Subcutaneous abdominal adipose tissue (tissue), 5 donors: ENCODE measurements at regions not wholly inside any gene's neighbourhood (a gene's known extent, or its start where the extent isn't known, plus 50 kb on each side); places are given as distances from the start of the nearest gene placed in this dataset.

Experiments
- H3K27ac ChIP-seq: one replicate; pipeline ENCODE4 v1.7.0; 2013; ENCODE audit warnings: low read depth, mild to moderate bottlenecking, inconsistent platforms, low read length, moderate library complexity
- H3K27me3 ChIP-seq, 5 donors: one replicate each; pipeline ENCODE4 v1.7.0; 2013; ENCODE audit warnings: low read length in 5 of 5, inconsistent platforms in 1 of 5; ENCODE audit not compliant: control insufficient read depth in 5 of 5, insufficient read depth in 4 of 5
- H3K36me3 ChIP-seq, 5 donors: one replicate each; pipeline ENCODE4 v1.7.0; 2013; ENCODE audit warnings: low read length in 5 of 5; ENCODE audit not compliant: control insufficient read depth in 5 of 5, insufficient read depth in 5 of 5
- H3K4me1 ChIP-seq, 5 donors: one replicate each; pipeline ENCODE4 v1.7.0; 2013; ENCODE audit warnings: low read length in 5 of 5, mild to moderate bottlenecking in 3 of 5, moderate library complexity in 1 of 5; ENCODE audit not compliant: control insufficient read depth in 5 of 5, insufficient read depth in 5 of 5
- H3K4me3 ChIP-seq, 5 donors: one replicate each; pipeline ENCODE4 v1.7.0; 2013; ENCODE audit warnings: low read length in 5 of 5, low read depth in 1 of 5
- H3K9ac ChIP-seq, 5 donors: one replicate each; pipeline ENCODE4 v1.7.0; 2013; ENCODE audit warnings: low read length in 5 of 5, mild to moderate bottlenecking in 4 of 5, moderate library complexity in 3 of 5
- H3K9me3 ChIP-seq, 5 donors: one replicate each; pipeline ENCODE4 v1.7.0; 2013; ENCODE audit warnings: low read length in 5 of 5; ENCODE audit not compliant: control insufficient read depth in 5 of 5
- donor health status: healthy.
- donor health status: healthy.
- donor health status: healthy.
- donor health status: healthy.
- donor health status: healthy.

DNA sequence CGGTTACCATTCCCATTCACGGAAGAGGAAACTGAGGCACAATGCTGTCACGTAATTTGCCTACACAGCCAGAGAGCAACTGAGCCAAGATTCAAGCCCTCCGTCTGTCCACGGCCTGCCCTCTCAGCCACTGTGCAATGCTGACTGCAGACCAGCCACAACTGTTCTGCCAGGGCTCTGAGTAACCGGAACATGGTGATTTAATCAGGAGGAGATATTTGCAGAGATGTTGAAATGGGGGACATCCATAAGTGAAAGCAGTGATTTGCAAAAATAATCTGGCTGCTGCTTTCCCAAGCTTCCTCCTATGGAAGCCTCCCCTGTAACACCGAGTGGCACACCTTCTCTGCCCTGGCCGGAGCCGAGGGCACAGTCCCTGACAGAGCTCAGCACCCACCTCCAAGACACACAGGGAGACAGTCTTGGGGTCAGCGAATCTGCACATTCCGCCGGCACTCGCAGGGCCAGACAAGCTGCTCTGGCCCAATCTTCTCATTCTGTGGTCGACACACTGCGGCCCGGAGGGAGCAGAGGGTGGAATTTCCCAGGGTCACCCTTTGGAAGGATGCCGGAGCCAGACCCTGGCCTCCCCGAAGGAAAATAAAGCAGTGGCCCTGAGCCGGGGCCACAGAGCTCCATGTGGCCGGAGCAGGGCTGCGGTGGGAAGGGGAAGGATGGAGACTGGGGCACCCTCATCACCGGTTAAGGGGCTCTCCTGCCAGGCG, 158.2 kb upstream of the DIO3 start:
- Histone ChIP-seq H3K9me3 (no peaks in the 10 kb centered on the region), H3K9ac (no peak overlapping the region), H3K36me3 (no peaks in the 10 kb centered on the region), H3K27ac (no peak overlapping the region), H3K4me3 (no peak overlapping the region), H3K4me1 (peaks cover 0 to 44% (median 35%) of the 10 kb centered on the region in 5 donors), H3K27me3 (peaks cover 0 to 8% (median 0%) of the 10 kb centered on the region in 5 donors)

DNA sequence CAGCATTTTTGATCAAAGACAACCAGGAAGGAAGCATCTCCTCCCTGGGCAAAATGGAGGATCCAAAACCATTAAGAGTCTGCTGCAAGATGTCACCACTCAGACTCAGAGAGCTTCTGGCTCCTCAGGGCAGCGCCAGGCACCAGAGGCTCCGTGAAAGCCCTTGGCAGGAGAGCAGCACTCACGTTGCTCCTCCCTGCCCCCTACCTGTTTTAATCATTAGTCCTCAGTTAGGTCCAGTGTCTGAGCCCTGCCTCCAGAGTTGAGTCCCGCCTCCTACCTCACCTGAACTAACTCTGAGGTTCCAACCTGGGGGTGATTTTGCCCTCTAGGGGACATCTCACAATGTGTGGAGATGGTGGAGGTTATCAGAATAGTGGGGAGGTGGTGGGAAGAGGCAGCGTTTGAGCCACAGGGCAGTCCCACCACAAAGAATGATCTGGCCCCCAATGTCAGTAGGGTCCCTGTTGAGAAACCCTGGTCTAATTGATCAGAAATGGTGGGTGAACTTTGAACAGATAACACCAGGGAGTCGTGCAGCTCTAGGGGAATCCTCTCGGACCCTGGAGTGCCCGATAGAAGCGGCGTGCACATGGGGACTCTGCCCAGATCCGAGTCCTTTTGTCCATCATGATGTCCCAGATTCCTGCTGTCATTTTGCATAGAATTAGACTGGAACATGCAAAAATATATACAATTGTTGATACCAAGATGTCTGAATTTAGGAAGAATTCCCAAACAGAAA, 156.7 kb upstream of the DIO3 start:
- Histone ChIP-seq H3K27ac (peak overlapping the region; percentile 32), H3K4me1 (peaks cover 0 to 54% (median 45%) of the 10 kb centered on the region in 5 donors), H3K27me3 (peaks cover 0 to 8% (median 0%) of the 10 kb centered on the region in 5 donors), H3K36me3 (no peaks in the 10 kb centered on the region), H3K9me3 (no peaks in the 10 kb centered on the region), H3K4me3 (no peak overlapping the region), H3K9ac (no peak overlapping the region)

DNA sequence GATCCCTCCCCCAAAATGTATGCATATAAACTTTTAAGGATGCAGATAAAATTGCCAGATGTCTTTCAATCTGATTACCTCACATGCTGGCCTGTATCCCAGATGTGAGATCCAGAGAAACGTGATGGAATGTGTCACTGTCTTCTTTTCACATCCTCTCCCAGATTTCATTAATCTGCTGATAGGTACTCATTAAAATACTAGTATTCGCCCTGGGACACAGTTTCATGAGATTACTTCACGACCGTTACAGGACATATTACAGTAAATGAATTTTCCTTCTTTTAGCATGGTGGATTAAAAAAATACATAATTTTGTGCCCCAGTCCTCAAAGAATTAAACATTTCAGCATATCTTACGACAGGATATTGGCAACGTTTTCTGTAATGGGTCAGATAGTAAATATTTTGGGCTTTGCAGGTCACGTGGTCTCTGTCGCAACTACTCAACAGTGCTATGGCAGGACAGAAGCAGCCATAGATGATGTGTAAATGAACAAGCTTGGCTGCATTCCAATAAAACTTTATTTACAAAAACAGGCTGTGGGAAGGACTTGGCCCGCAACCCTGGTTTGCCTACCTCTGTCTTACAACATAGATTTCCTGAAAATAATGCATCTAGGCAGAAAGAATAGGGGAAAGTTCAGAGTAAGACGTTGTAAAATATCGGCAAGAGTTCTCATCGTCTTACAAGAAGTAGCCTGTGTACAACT, 156.0 kb upstream of the DIO3 start:
- Histone ChIP-seq H3K36me3 (no peaks in the 10 kb centered on the region), H3K27me3 (peaks cover 0 to 5% (median 0%) of the 10 kb centered on the region in 5 donors), H3K27ac (peak overlapping the region; percentile 76), H3K9ac (peak overlapping the region in 1 of 5 donors; percentile 47), H3K4me3 (peak overlapping the region in 3 of 5 donors; percentile 28 to 37 (median 32)), H3K9me3 (no peaks in the 10 kb centered on the region), H3K4me1 (peaks cover 0 to 52% (median 45%) of the 10 kb centered on the region in 5 donors)

DNA sequence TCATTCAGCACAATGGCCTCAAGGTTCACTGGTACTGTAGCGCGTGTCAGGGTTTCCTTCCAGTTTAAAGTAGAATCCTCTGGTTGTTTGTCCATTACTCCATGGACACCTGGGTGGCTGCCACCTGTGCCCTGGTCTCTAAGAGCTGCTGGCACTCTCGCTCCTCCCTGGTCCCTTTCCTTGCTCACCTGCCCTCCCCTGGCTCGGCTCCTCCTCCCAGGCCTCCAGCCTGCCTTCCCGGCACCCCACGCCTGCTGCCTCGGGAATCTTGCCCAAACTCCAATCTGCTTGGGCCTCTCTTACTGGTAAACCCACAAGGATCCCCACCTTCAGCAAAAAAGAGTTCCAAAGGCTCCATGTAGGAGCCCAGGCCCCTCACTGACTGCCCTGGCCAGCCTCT, 154.4 kb upstream of the DIO3 start:
- no peak overlapping the region for H3K9ac ChIP-seq
- no peak overlapping the region for H3K4me3 ChIP-seq
- H3K4me1 ChIP-seq, result peaks cover 0 to 47% (median 39%) of the 10 kb centered on the region in 5 donors
- H3K27me3 ChIP-seq, result peaks cover 0 to 4% (median 0%) of the 10 kb centered on the region in 5 donors
- H3K27ac ChIP-seq, result no peak overlapping the region
- H3K36me3 ChIP-seq, result no peaks in the 10 kb centered on the region
- H3K9me3 ChIP-seq, result no peaks in the 10 kb centered on the region

DNA sequence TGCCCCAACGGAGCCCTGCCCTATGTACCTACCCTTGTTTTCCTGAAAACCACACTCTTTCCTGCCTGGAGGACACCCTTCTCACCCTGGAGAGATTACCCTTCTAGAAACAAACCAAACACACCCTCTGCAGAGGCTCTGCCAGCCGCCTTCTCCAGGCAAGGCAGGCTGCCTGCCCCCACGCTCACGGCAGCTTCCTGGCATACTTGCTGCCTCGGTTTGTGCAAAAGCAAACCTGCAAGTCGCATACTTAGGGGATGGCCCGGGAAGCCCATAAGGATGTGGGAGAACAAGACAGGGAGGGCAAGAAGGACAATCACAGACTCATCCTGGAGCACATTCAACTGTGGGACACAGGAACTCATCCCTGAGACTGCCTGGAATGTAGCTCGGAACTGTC, 154.0 kb upstream of the DIO3 start:
- Histone ChIP-seq H3K27me3 (peaks cover 0 to 4% (median 0%) of the 10 kb centered on the region in 5 donors), H3K4me3 (no peak overlapping the region), H3K27ac (no peak overlapping the region)

DNA sequence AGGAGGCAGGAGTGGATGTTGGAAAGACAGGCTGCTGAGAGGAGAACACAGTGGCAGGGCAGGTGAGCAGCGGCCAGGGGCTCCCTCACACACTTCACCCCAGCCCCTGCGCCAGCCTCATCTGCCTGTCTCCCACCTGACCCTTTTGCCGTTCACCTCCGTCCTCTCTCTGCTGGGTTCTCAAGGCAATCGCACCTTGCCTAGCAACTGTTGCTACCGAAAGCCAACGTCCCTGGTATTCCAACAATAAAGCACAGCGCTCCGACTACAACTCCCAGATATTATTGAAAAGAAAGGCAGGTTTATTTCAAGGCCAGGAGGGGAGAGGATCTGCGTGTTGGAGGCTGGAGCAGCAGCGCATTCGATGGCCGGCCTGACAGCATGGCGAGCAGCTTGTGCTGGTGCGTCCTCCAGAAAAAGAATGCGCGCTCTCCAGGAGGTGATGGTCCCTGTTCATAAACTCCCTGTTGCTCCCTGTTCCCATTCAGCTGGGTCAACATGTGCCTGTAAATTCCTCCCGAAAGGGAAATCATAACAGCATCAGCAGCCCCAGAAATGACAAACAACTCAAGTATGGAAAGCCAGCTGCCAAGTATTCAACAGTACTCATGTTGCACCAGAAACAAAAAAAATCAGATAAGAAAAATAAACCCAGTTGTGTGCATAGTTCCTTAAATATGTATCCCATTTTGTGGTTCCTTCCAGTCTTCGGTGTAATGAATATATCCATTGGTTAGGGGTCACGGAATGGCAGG, 153.0 kb upstream of the DIO3 start:
- no peak overlapping the region for H3K27ac ChIP-seq
- H3K4me1 ChIP-seq, result peaks cover 0 to 47% (median 39%) of the 10 kb centered on the region in 5 donors
- no peak overlapping the region for H3K9ac ChIP-seq
- peaks cover 0 to 4% (median 0%) of the 10 kb centered on the region in 5 donors for H3K27me3 ChIP-seq
- H3K4me3 ChIP-seq, result no peak overlapping the region
- H3K36me3 ChIP-seq, result no peaks in the 10 kb centered on the region
- no peaks in the 10 kb centered on the region for H3K9me3 ChIP-seq

More for the DNA sequence above, 154.0 kb upstream of the DIO3 start:
- Histone ChIP-seq H3K9ac (no peak overlapping the region), H3K36me3 (no peaks in the 10 kb centered on the region), H3K4me1 (peaks cover 0 to 47% (median 39%) of the 10 kb centered on the region in 5 donors), H3K9me3 (no peaks in the 10 kb centered on the region)

DNA sequence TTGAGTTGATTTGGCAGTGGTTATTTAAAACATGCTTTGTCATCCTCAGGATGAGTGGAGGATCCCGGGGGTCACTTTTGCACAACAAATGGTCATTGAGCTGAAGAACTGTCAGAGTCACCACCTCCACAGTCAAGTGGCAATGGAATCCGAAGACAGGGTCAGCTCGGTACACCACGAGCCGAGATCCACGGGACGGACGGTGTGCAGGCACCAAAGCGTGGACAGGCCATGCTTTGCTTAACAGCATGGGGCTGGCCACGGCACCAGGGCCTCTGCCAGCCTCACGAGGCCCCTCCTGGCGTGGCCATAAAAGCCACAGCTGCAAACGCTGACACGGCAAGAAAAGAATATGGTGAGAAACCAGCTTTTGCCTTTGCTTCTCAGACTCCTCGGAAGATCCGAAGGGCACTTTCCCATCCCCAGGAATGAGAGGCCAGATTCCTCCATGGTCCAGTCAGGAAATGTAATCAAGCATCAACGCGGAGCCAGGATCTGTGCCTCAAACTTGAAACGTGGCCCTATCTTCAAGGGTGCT, 152.2 kb upstream of the DIO3 start:
- H3K27ac ChIP-seq, result no peak overlapping the region
- H3K4me3 ChIP-seq, result no peak overlapping the region
- H3K27me3 ChIP-seq, result peaks cover 0 to 4% (median 0%) of the 10 kb centered on the region in 5 donors
- H3K4me1 ChIP-seq, result peaks cover 0 to 47% (median 39%) of the 10 kb centered on the region in 5 donors
- H3K9ac ChIP-seq, result no peak overlapping the region
- H3K36me3 ChIP-seq, result no peaks in the 10 kb centered on the region
- H3K9me3 ChIP-seq, result no peaks in the 10 kb centered on the region

DNA sequence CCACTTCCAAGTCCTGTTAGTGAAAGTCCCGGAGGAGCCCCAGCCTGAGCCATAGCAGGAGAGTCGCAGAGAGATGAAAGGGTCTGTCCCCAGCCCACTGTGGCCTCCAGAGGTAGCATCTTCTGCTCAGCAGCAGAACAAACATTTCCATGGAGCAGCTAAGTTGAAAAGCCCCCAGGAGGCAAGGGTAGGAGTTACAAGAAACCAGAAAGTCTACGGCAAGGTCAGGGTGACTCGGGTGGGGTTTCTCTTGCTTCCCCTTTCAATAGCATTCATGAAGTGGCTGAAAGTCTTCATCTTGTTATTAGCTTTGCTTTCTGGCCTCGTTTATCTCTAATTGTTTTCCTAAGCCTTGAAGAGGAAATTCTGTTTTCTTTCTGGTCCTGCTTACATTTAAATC, 151.2 kb upstream of the DIO3 start:
- Histone ChIP-seq H3K36me3 (no peaks in the 10 kb centered on the region), H3K9me3 (no peaks in the 10 kb centered on the region), H3K27me3 (peaks cover 0 to 8% (median 0%) of the 10 kb centered on the region in 5 donors), H3K27ac (no peak overlapping the region), H3K4me3 (no peak overlapping the region), H3K4me1 (peaks cover 0 to 39% (median 32%) of the 10 kb centered on the region in 5 donors), H3K9ac (no peak overlapping the region)

DNA sequence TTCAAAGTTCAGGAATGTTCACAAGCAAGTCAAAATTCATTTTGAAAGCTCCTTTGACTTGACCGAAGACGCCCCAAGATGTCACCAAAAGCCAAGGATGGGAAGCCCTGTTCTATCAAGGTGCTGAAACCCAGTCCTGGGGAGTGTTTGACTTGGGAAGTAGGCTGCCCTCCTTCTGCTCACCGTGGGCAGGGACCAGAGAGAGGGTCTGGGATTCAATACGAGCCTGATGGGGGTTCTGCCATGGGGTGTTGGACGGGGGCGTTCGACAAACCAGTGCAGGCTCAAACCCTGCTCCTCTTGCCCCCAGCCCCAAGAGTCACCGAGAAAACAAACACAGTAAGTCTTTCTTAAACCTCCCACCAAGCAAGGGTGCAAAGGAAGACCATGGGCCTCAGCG, 150.1 kb upstream of the DIO3 start:
- Histone ChIP-seq H3K4me3 (no peak overlapping the region), H3K4me1 (peaks cover 0 to 29% (median 21%) of the 10 kb centered on the region in 5 donors), H3K36me3 (no peaks in the 10 kb centered on the region), H3K9me3 (no peaks in the 10 kb centered on the region), H3K27ac (no peak overlapping the region), H3K9ac (no peak overlapping the region), H3K27me3 (peaks cover 0 to 8% (median 0%) of the 10 kb centered on the region in 5 donors)
